Stimulated activated CD4-positive, alpha-beta T cell treated with anti-CD3 and anti-CD28 coated beads, Interleukin-12 subunit alpha, Interleukin-12 subunit beta, amount 100 ng/mL, for 24 hours (primary cell): ENCODE measurements at regions not wholly inside any gene's neighbourhood (a gene's known extent, or its start where the extent isn't known, plus 50 kb on each side); places are given as distances from the start of the nearest gene placed in this dataset.
"Not testable (repeated sequence)": the region's sequence is repeated elsewhere in the genome, so short reads cannot be mapped to it uniquely, and the experiment has no call there.

Experiments
- DNase-seq, 2 experiments: peaks; one replicate each; pipeline ENCODE4 v3.0.0-alpha.2; 2020; ENCODE audit warnings: low read depth in 2 of 2

GRCh38 chr4:23956601-23957364, 66.9 kb upstream of the PPARGC1A start:
- no peak for DNase-seq

GRCh38 chr4:23952258-23952657, 62.4 kb upstream of the PPARGC1A start:
- DNase-seq, result no peak

GRCh38 chr4:23947826-23948225, 58.0 kb upstream of the PPARGC1A start:
- no peak for DNase-seq

DNA sequence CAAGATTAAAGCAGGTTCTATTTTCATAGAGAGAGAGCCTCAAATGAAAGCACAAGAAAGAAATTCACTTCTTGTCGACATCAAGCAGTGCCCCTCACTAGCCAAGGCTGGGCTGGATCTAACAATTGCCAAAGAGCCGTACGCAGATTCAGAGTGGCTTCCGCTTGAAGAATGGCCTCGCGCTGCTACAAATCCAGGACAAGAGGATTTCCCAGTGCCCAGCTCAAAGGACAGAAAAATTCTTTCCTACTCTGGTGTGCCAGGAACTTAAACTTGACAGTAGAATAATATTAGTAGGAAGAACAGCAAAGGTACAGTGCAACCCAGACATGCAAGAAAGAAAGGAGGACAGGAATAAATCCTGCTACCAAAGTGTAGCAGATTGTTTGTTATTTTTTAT, 56.5 kb upstream of the PPARGC1A start:
- no peak for DNase-seq

GRCh38 chr4:23945451-23946017, 55.7 kb upstream of the PPARGC1A start:
- no peak for DNase-seq

DNA sequence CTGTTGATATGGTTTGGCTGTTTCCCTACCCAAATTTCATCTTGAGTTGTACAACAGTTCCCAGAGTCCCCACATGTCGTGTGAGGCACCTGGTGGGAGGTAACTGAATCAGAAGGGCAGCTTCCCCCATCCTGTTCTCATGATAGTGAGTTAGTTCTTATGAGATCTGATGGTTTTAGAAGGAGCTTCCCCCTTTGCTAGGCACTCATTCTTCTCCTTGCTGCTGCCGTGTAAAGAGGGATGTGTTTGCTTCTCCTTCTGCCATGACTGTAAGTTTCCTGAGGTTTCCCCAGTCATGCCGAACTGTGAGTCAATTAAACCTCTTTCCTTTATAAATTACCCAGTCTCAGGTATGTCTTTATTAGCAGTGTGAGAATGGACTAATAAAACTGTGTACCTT, 54.7 kb upstream of the PPARGC1A start:
- not testable (repeated sequence) for DNase-seq

DNA sequence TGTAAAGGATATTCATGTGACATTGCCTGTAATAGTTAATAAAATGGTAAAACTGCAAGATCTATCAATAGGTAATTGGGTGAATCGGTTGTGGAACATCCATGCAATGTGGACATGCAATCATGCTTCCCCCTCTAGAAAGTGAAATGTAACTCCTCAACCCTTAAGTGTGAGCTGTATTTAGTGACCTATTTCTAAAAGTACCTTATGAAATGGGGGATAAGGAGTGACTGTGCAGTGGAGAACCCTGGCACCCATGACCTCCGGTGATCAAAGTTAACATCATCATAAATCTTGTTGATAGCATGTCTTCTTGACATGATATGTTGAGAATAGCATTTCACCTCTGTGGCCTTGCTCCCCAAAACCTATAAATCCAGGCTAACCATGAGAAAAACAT, 53.6 kb upstream of the PPARGC1A start:
- no peak for DNase-seq

DNA sequence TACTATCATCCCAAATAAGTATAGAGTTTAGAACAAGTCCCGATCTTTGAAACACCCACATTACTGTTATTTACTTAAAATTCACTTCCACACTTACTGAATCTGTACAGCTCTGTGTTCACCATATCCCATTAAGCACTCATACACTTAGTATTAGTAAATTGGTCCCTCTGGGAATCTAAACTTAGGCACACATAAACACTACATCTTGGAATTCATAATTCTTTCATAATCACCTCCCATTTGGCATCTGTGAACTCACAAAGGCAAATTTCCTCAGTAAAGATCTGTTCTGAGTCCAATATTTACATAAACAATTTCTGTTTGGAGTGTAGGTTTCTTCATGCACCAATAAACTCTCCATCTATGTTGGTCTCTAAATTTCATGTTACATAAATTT, 52.6 kb upstream of the PPARGC1A start:
- no peak for DNase-seq
